K562 (cell line): ENCODE measurements at regions not wholly inside any gene's neighbourhood (a gene's known extent, or its start where the extent isn't known, plus 50 kb on each side); places are given as distances from the start of the nearest gene placed in this dataset.

Source experiments
- BACH1 ChIP-seq: fragments of 200-800 bp; sonication (Bioruptor generic); IDR thresholded peaks from 2 replicates; pipeline ENCODE4 v1.6.1; 2016; ENCODE audit warnings: missing genetic modification characterization, missing compliant biosample characterization
- EHMT2 ChIP-seq: fragments of 450-650 bp; IDR thresholded peaks from 2 replicates; pipeline ENCODE4 v1.6.1; 2018; ENCODE audit warnings: antibody characterized with exemption
- JUN ChIP-seq, 2 experiments: sonication (generic) in 1 of 2; formaldehyde crosslinking in 1 of 2; IDR thresholded peaks; 2 replicates each; pipeline versions ENCODE4 v1.6.1 to v1.8.0; 2012 to 2022; ENCODE audit warnings: borderline replicate concordance in 2 of 2, mild to moderate bottlenecking in 2 of 2, improper control_type of control experiment in 1 of 2, low read depth in 1 of 2, low read length in 1 of 2, missing genetic modification reagents in 1 of 2
- JUNB ChIP-seq: fragments of 450-650 bp; formaldehyde crosslinking; conservative IDR thresholded peaks from 2 replicates; pipeline ENCODE4 v1.4.0; 2020; ENCODE audit warnings: mild to moderate bottlenecking
- NFE2 ChIP-seq: IDR thresholded peaks from 2 replicates; pipeline ENCODE4 v1.6.1; 2014; ENCODE audit warnings: antibody characterized with exemption, low read depth
- NR2C2 ChIP-seq, 2 experiments: fragments of 200-800 bp in 1 of 2; sonication (Bioruptor generic) in 1 of 2; sonication (generic) in 1 of 2; formaldehyde crosslinking in 1 of 2; IDR thresholded peaks; 2 replicates each; pipeline versions ENCODE4 v1.6.1 to v1.8.0; 2016 to 2022; ENCODE audit warnings: mild to moderate bottlenecking in 1 of 2, missing compliant biosample characterization in 1 of 2, missing genetic modification characterization in 1 of 2, missing genetic modification reagents in 1 of 2
- NRF1 ChIP-seq, 2 experiments: fragments of 450-650 bp; IDR thresholded peaks in 1 of 2; conservative IDR thresholded peaks in 1 of 2; 2 replicates each; pipeline ENCODE4 v1.6.1; 2014; ENCODE audit warnings: mild to moderate bottlenecking in 2 of 2
- POLR2A ChIP-seq: fragments of 450-650 bp; conservative IDR thresholded peaks from 2 replicates; pipeline ENCODE4 v1.6.1; 2016
- POLR2AphosphoS5 ChIP-seq: IDR thresholded peaks from 2 replicates; pipeline ENCODE4 v1.6.1; 2011; ENCODE audit warnings: mild to moderate bottlenecking, low read depth, low read length, moderate library complexity; ENCODE audit not compliant: control insufficient read depth, insufficient read depth
- SPI1 ChIP-seq: IDR thresholded peaks from 2 replicates; pipeline ENCODE4 v1.6.1; 2011; ENCODE audit warnings: low read depth, low read length, control low read depth, borderline replicate concordance
- TAF15 ChIP-seq: fragments of 200-400 bp; formaldehyde crosslinking; IDR thresholded peaks from 2 replicates; pipeline ENCODE4 v1.6.1; 2017; ENCODE audit warnings: mild to moderate bottlenecking, low read depth, low read length, moderate library complexity
- TBL1XR1 ChIP-seq, 2 experiments: IDR thresholded peaks; 2 replicates each; pipeline ENCODE4 v1.6.1; 2012; ENCODE audit warnings: improper control_type of control experiment in 2 of 2, low read length in 2 of 2, mild to moderate bottlenecking in 1 of 2
- TF ChIP-seq, protein P1 (sequence below): fragments of 250-450 bp; sonication (Bioruptor Pico); IDR thresholded peaks from 2 replicates; pipeline ENCODE4 v1.5.0; 2020; ENCODE audit warnings: mild to moderate bottlenecking, borderline replicate concordance
- TF ChIP-seq, protein P2 (sequence below): sonication (generic); formaldehyde crosslinking; IDR thresholded peaks from 2 replicates; pipeline ENCODE4 v1.8.0; 2023; ENCODE audit warnings: missing genetic modification reagents, mild to moderate bottlenecking, borderline replicate concordance

DNA sequence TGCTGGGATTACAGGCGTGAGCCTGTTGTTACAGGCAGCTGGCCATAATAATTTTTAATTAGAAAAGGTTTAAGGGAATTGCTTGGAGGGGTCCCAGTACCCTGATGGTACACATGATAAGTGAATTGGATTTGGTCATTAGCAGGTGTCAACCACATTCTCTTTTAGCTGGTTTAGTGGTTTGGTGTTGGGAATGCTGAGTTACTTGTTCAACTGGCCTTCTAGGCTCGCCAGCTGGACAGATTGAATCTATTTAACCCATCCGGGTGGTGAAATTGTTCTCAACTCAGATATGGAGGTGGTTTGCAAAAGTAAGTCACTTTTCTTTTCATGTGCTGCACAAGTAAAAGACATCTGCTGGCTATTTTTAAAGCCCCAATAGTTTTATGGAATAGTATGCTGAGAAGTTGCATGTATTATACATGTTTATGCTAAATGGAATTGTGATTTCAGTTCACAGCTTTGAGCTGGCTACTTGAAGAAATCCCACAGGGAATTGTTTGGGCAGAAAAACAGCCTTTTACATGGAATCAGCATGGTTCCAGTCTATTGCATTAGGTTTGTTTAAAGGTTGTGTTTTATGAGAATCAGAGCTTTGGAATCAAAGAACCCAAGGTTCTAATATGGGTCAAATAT is 149.8 kb upstream of the SLC28A3 start:
- TF ChIP-seq TAF15: no peak
- no peak for TF ChIP-seq POLR2A
- no peak for TF ChIP-seq NFE2
- TF ChIP-seq TBL1XR1 (IDR thresholded peaks at IDR 0.05; ENCODE audit: low read length in 2 of 2): no peak
- TF ChIP-seq, protein P1, sequence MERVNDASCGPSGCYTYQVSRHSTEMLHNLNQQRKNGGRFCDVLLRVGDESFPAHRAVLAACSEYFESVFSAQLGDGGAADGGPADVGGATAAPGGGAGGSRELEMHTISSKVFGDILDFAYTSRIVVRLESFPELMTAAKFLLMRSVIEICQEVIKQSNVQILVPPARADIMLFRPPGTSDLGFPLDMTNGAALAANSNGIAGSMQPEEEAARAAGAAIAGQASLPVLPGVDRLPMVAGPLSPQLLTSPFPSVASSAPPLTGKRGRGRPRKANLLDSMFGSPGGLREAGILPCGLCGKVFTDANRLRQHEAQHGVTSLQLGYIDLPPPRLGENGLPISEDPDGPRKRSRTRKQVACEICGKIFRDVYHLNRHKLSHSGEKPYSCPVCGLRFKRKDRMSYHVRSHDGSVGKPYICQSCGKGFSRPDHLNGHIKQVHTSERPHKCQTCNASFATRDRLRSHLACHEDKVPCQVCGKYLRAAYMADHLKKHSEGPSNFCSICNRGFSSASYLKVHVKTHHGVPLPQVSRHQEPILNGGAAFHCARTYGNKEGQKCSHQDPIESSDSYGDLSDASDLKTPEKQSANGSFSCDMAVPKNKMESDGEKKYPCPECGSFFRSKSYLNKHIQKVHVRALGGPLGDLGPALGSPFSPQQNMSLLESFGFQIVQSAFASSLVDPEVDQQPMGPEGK (CRISPR knock-in tag): no peak
- TF ChIP-seq BACH1: no peak
- no peak for TF ChIP-seq SPI1
- TF ChIP-seq NR2C2 (CRISPR knock-in tag; IDR thresholded peaks at IDR 0.05): no peak
- no peak for TF ChIP-seq NR2C2 (tag; IDR thresholded peaks at IDR 0.05)
- no peak for TF ChIP-seq JUNB (CRISPR knock-in tag)
- no peak for TF ChIP-seq JUN (IDR thresholded peaks at IDR 0.05; ENCODE audit: borderline replicate concordance, low read depth, low read length)
- no peak for TF ChIP-seq JUN (CRISPR knock-in tag; IDR thresholded peaks at IDR 0.05; ENCODE audit: borderline replicate concordance)
- TF ChIP-seq, protein P2, sequence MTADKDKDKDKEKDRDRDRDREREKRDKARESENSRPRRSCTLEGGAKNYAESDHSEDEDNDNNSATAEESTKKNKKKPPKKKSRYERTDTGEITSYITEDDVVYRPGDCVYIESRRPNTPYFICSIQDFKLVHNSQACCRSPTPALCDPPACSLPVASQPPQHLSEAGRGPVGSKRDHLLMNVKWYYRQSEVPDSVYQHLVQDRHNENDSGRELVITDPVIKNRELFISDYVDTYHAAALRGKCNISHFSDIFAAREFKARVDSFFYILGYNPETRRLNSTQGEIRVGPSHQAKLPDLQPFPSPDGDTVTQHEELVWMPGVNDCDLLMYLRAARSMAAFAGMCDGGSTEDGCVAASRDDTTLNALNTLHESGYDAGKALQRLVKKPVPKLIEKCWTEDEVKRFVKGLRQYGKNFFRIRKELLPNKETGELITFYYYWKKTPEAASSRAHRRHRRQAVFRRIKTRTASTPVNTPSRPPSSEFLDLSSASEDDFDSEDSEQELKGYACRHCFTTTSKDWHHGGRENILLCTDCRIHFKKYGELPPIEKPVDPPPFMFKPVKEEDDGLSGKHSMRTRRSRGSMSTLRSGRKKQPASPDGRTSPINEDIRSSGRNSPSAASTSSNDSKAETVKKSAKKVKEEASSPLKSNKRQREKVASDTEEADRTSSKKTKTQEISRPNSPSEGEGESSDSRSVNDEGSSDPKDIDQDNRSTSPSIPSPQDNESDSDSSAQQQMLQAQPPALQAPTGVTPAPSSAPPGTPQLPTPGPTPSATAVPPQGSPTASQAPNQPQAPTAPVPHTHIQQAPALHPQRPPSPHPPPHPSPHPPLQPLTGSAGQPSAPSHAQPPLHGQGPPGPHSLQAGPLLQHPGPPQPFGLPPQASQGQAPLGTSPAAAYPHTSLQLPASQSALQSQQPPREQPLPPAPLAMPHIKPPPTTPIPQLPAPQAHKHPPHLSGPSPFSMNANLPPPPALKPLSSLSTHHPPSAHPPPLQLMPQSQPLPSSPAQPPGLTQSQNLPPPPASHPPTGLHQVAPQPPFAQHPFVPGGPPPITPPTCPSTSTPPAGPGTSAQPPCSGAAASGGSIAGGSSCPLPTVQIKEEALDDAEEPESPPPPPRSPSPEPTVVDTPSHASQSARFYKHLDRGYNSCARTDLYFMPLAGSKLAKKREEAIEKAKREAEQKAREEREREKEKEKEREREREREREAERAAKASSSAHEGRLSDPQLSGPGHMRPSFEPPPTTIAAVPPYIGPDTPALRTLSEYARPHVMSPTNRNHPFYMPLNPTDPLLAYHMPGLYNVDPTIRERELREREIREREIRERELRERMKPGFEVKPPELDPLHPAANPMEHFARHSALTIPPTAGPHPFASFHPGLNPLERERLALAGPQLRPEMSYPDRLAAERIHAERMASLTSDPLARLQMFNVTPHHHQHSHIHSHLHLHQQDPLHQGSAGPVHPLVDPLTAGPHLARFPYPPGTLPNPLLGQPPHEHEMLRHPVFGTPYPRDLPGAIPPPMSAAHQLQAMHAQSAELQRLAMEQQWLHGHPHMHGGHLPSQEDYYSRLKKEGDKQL: no peak
- no peak for TF ChIP-seq EHMT2
- no peak for TF ChIP-seq POLR2AphosphoS5
- TF ChIP-seq NRF1 (conservative IDR thresholded peaks at IDR 0.05 in 1 of 2, IDR thresholded peaks at IDR 0.05 in 1 of 2): no peak
